ENCODE measurements at regions not wholly inside any gene's neighbourhood (a gene's known extent, or its start where the extent isn't known, plus 50 kb on each side); places are given as distances from the start of the nearest gene placed in this dataset.

- no peak for DNase-seq (ENCODE audit: low spot score)
Observed at GRCh38 chr5:141778206-141778605, 96.2 kb upstream of the ARAP3 start.

- no peak for DNase-seq (ENCODE audit: low spot score)
Observed at GRCh38 chr5:141777711-141778110, 95.7 kb upstream of the ARAP3 start.

- DNase-seq (ENCODE audit: low spot score): no peak
Observed at GRCh38 chr5:141777130-141777529, 95.1 kb upstream of the ARAP3 start.

- no peak for DNase-seq (ENCODE audit: low spot score)
Observed at GRCh38 chr5:141773779-141774562, 91.9 kb upstream of the ARAP3 start.

GRCh38 chr5:141772281-141772680 is 90.3 kb upstream of the ARAP3 start:
- DNase-seq (ENCODE audit: low spot score): no peak

GRCh38 chr5:141771562-141771961 is 89.5 kb upstream of the ARAP3 start:
- no peak for DNase-seq (ENCODE audit: low spot score)

- DNase-seq (ENCODE audit: low spot score): no peak
Observed at GRCh38 chr5:141771031-141771430, 89.0 kb upstream of the ARAP3 start.

- DNase-seq (ENCODE audit: low spot score): no peak
Observed at GRCh38 chr5:141769671-141770070, 87.6 kb upstream of the ARAP3 start.

- DNase-seq (ENCODE audit: low spot score): no peak
Observed at GRCh38 chr5:141767671-141768070, 85.6 kb upstream of the ARAP3 start.

GRCh38 chr5:141765896-141766551 is 84.0 kb upstream of the ARAP3 start:
- no peak for DNase-seq (ENCODE audit: low spot score)

- DNase-seq (ENCODE audit: low spot score): no peak
Observed at GRCh38 chr5:141763541-141763940, 81.5 kb upstream of the ARAP3 start.

- DNase-seq (ENCODE audit: low spot score): peak; percentile 30
Observed at GRCh38 chr5:141762790-141763368, 80.8 kb upstream of the ARAP3 start.

- no peak for DNase-seq (ENCODE audit: low spot score)
Observed at GRCh38 chr5:141762316-141762715, 80.3 kb upstream of the ARAP3 start.

- DNase-seq (ENCODE audit: low spot score): no peak
Observed at GRCh38 chr5:141760753-141761152, 78.7 kb upstream of the ARAP3 start.

GRCh38 chr5:141760193-141760592 is 78.2 kb upstream of the ARAP3 start:
- no peak for DNase-seq (ENCODE audit: low spot score)

GRCh38 chr5:141758310-141758998 is 76.4 kb upstream of the ARAP3 start:
- DNase-seq (ENCODE audit: low spot score): no peak

- no peak for DNase-seq (ENCODE audit: low spot score)
Observed at GRCh38 chr5:141757402-141757801, 75.4 kb upstream of the ARAP3 start.

GRCh38 chr5:141756196-141756595 is 74.2 kb upstream of the ARAP3 start:
- DNase-seq (ENCODE audit: low spot score): no peak

GRCh38 chr5:141753971-141754713 is 72.1 kb upstream of the ARAP3 start:
- DNase-seq (ENCODE audit: low spot score): no peak

- DNase-seq (ENCODE audit: low spot score): no peak
Observed at GRCh38 chr5:141753143-141753970, 71.3 kb upstream of the ARAP3 start.

Data from hematopoietic multipotent progenitor cell treated with erythropoietin and hydrocortisone succinate and interleukin-3 and kit ligand, for 17 days (in vitro differentiated cells).